ENCODE measurements at regions not wholly inside any gene's neighbourhood (a gene's known extent, or its start where the extent isn't known, plus 50 kb on each side); places are given as distances from the start of the nearest gene placed in this dataset.

GRCh38 chr1:219757890-219758289 is 145.0 kb upstream of the ZC3H11B start:
- TF ChIP-seq GATA2 (IDR thresholded peaks at IDR 0.05; ENCODE audit: low read depth, low read length) (peak; percentile 82), GATA3 (IDR thresholded peaks at IDR 0.05; ENCODE audit: low read depth, low read length) (peak; percentile 57; the same call in 1 of the 2 replicates)

Measured in SH-SY5Y (cell line).